OCI-LY1 (cell line): ENCODE measurements at regions not wholly inside any gene's neighbourhood (a gene's known extent, or its start where the extent isn't known, plus 50 kb on each side); places are given as distances from the start of the nearest gene placed in this dataset.

Source experiments
- H2AFZ ChIP-seq: fragments of 200-600 bp; sonication (generic), shearing (Covaris generic); 2 replicates; pipeline ENCODE4 v1.6.0; 2014; ENCODE audit warnings: antibody characterized with exemption, mild to moderate bottlenecking, low read length
- H3F3A ChIP-seq: fragments of 200-600 bp; sonication (generic), shearing (Covaris generic); 2 replicates; pipeline ENCODE4 v1.6.0; 2014; ENCODE audit warnings: mild to moderate bottlenecking, antibody characterized with exemption, low read length, moderate library complexity; ENCODE audit not compliant: insufficient read depth
- H3K27ac ChIP-seq: fragments of 200-600 bp; sonication (generic); 2 replicates; pipeline ENCODE4 v1.5.1; 2014; ENCODE audit warnings: low read length, mixed run types, mild to moderate bottlenecking, low read depth; ENCODE audit not compliant: poor library complexity, severe bottlenecking
- H3K27me3 ChIP-seq: fragments of 200-600 bp; sonication (generic); 2 replicates; pipeline ENCODE4 v1.6.0; 2014; ENCODE audit warnings: antibody characterized with exemption, mild to moderate bottlenecking, low read length, moderate library complexity; ENCODE audit not compliant: insufficient read depth
- H3K36me3 ChIP-seq: fragments of 200-600 bp; sonication (generic); 2 replicates; pipeline ENCODE4 v1.6.1; 2014; ENCODE audit warnings: mild to moderate bottlenecking, antibody characterized with exemption, low read length, moderate library complexity, mixed read lengths; ENCODE audit not compliant: insufficient read depth
- H3K4me1 ChIP-seq: fragments of 200-600 bp; sonication (generic); 2 replicates; pipeline ENCODE4 v1.5.1; 2014; ENCODE audit warnings: mild to moderate bottlenecking, low read length, moderate library complexity; ENCODE audit not compliant: insufficient read depth, severe bottlenecking
- H3K4me2 ChIP-seq: fragments of 200-600 bp; sonication (generic), shearing (Covaris generic); 2 replicates; pipeline ENCODE4 v1.6.1; 2014; ENCODE audit warnings: low read length
- H3K4me3 ChIP-seq: fragments of 200-600 bp; sonication (generic); 2 replicates; pipeline ENCODE4 v1.5.1; 2014; ENCODE audit warnings: low read length, low read depth, mild to moderate bottlenecking, mixed read lengths; ENCODE audit not compliant: poor library complexity, severe bottlenecking
- H3K79me2 ChIP-seq: fragments of 200-600 bp; shearing (Covaris generic); 2 replicates; pipeline ENCODE4 v1.6.1; 2016; ENCODE audit warnings: mixed run types, low read length, mixed read lengths; ENCODE audit not compliant: insufficient read depth
- H3K9ac ChIP-seq: fragments of 200-600 bp; sonication (generic), shearing (Covaris generic); 2 replicates; pipeline ENCODE4 v1.6.1; 2014; ENCODE audit warnings: mild to moderate bottlenecking, low read length, mixed read lengths
- H3K9me2 ChIP-seq: fragments of 200-600 bp; sonication (generic), shearing (Covaris generic); 2 replicates; pipeline ENCODE4 v1.6.1; 2014; ENCODE audit warnings: low read depth, mild to moderate bottlenecking, low read length, mixed read lengths
- H3K9me3 ChIP-seq: fragments of 200-600 bp; shearing (Covaris generic); 2 replicates; pipeline ENCODE4 v1.6.1; 2014; ENCODE audit warnings: low read length, mixed read lengths
- H4K20me1 ChIP-seq: fragments of 200-600 bp; sonication (generic), shearing (Covaris generic); 2 replicates; pipeline ENCODE4 v1.6.0; 2016; ENCODE audit warnings: mild to moderate bottlenecking, low read length; ENCODE audit not compliant: insufficient read depth
- CTCF ChIP-seq: fragments of 200-600 bp; sonication (generic), shearing (Covaris generic); IDR thresholded peaks from 2 replicates; pipeline ENCODE4 v1.5.1; 2017; ENCODE audit warnings: mild to moderate bottlenecking, antibody characterized with exemption, low read length, moderate library complexity, mixed read lengths
- EZH2 ChIP-seq: fragments of 200-600 bp; sonication (generic), shearing (Covaris generic); IDR thresholded peaks from 2 replicates; pipeline ENCODE4 v1.8.0; 2017; ENCODE audit warnings: borderline replicate concordance, mixed run types, mild to moderate bottlenecking, antibody characterized with exemption, low read length, moderate library complexity, mixed read lengths

GRCh38 chr2:238666543-238666942, 181.3 kb upstream of the TWIST2 start:
- no peaks in the 10 kb centered on the region for H3F3A ChIP-seq
- no peaks in the 10 kb centered on the region for H3K36me3 ChIP-seq
- no peaks in the 10 kb centered on the region for H4K20me1 ChIP-seq
- H3K9me3 ChIP-seq: 0 out of 2 replicates have a peak, but pooled peaks cover under 1% of the 10 kb centered on the region
- H3K79me2 ChIP-seq: no peaks in the 10 kb centered on the region
- H3K4me2 ChIP-seq: no peak overlapping the region
- 0 out of 2 replicates have a peak, but pooled peaks cover 4% of the 10 kb centered on the region for H3K27me3 ChIP-seq
- no peak overlapping the region for H3K4me3 ChIP-seq
- H3K4me1 ChIP-seq: no peaks in the 10 kb centered on the region
- H3K27ac ChIP-seq: no peak overlapping the region
- no peak for TF ChIP-seq EZH2
- no peak for TF ChIP-seq CTCF
- no peak overlapping the region for H3K9ac ChIP-seq
- H3K9me2 ChIP-seq: no peaks in the 10 kb centered on the region
- no peak overlapping the region for H2AFZ ChIP-seq

- no peaks in the 10 kb centered on the region for H3K36me3 ChIP-seq
- no peaks in the 10 kb centered on the region for H3K9me3 ChIP-seq
- H3K9ac ChIP-seq: no peak overlapping the region
- H3K4me1 ChIP-seq: no peaks in the 10 kb centered on the region
- H3K27ac ChIP-seq: no peak overlapping the region
- no peak for TF ChIP-seq CTCF
- no peak for TF ChIP-seq EZH2
- 0 out of 2 replicates have a peak, but pooled peaks cover 4% of the 10 kb centered on the region for H3K27me3 ChIP-seq
- H2AFZ ChIP-seq: no peak overlapping the region
- H3K4me3 ChIP-seq: no peak overlapping the region
- no peaks in the 10 kb centered on the region for H4K20me1 ChIP-seq
- H3K9me2 ChIP-seq: no peaks in the 10 kb centered on the region
- H3F3A ChIP-seq: no peaks in the 10 kb centered on the region
- H3K79me2 ChIP-seq: no peaks in the 10 kb centered on the region
- no peak overlapping the region for H3K4me2 ChIP-seq
These were observed 180.9 kb upstream of the TWIST2 start for GRCh38 chr2:238667008-238667407.

DNA sequence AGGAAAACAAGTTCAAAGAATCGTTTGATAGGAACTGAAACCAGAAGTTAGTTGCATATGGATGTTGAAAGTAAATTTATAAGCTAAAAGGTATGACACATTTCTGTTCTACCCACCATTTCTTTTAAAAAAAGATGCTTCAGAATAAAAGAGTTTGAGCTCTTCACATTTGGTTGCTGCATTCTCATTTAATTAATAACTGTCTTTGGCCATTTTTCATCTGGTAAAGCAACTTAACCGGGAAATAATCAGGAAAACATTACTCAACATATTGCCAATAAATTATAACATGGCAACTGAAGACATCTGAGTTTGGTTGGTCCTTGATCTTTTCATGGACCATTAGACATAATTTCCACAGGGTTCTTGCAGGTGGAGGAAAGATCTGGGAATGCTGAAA, 180.2 kb upstream of the TWIST2 start:
- H4K20me1 ChIP-seq: no peaks in the 10 kb centered on the region
- no peak overlapping the region for H3K4me3 ChIP-seq
- H2AFZ ChIP-seq: no peak overlapping the region
- H3K4me1 ChIP-seq: no peaks in the 10 kb centered on the region
- no peaks in the 10 kb centered on the region for H3K79me2 ChIP-seq
- H3K27ac ChIP-seq: no peak overlapping the region
- TF ChIP-seq EZH2 (no peak), CTCF (no peak)
- H3K4me2 ChIP-seq: no peak overlapping the region
- H3K9me3 ChIP-seq: no peaks in the 10 kb centered on the region
- no peak overlapping the region for H3K9ac ChIP-seq
- no peaks in the 10 kb centered on the region for H3K9me2 ChIP-seq
- H3K36me3 ChIP-seq: no peaks in the 10 kb centered on the region
- 0 out of 2 replicates have a peak, but pooled peaks cover 4% of the 10 kb centered on the region for H3K27me3 ChIP-seq
- no peaks in the 10 kb centered on the region for H3F3A ChIP-seq
